Chondrocyte (in vitro differentiated cells): ENCODE measurements at regions not wholly inside any gene's neighbourhood (a gene's known extent, or its start where the extent isn't known, plus 50 kb on each side); places are given as distances from the start of the nearest gene placed in this dataset.
"Not testable (repeated sequence)": the region's sequence is repeated elsewhere in the genome, so short reads cannot be mapped to it uniquely, and the experiment has no call there.

Source experiments
- DNase-seq: peaks from one replicate; pipeline ENCODE4 v3.0.0; 2021; ENCODE audit warnings: mixed read lengths, low spot score
- H3K27ac Mint-ChIP-seq: one replicate; pipeline ENCODE4 v1.8.0; 2021; ENCODE audit warnings: mild to moderate bottlenecking, moderate library complexity, mixed read lengths; ENCODE audit not compliant: unreplicated experiment
- H3K27me3 Mint-ChIP-seq: 2 replicates; pipeline ENCODE4 v1.8.0; 2021; ENCODE audit warnings: low read depth, mixed read lengths
- H3K36me3 Mint-ChIP-seq: 2 replicates; pipeline ENCODE4 v1.8.0; 2021; ENCODE audit warnings: low read depth, mixed read lengths
- H3K4me1 Mint-ChIP-seq: 2 replicates; pipeline ENCODE4 v1.8.0; 2021; ENCODE audit warnings: low read depth, mild to moderate bottlenecking, mixed read lengths
- H3K4me3 Mint-ChIP-seq: one replicate; pipeline ENCODE4 v1.8.0; 2021; ENCODE audit warnings: mild to moderate bottlenecking, moderate library complexity, mixed read lengths; ENCODE audit not compliant: unreplicated experiment
- H3K9me3 Mint-ChIP-seq: 2 replicates; pipeline ENCODE4 v1.8.0; 2021; ENCODE audit warnings: low read depth, mixed read lengths
- TF ChIP-seq, protein P1 (sequence below): fragments of 200-600 bp; sonication (generic); IDR thresholded peaks from 2 replicates; pipeline ENCODE4 v1.5.0; 2021; ENCODE audit warnings: antibody characterized with exemption, mild to moderate bottlenecking, moderate library complexity

DNA sequence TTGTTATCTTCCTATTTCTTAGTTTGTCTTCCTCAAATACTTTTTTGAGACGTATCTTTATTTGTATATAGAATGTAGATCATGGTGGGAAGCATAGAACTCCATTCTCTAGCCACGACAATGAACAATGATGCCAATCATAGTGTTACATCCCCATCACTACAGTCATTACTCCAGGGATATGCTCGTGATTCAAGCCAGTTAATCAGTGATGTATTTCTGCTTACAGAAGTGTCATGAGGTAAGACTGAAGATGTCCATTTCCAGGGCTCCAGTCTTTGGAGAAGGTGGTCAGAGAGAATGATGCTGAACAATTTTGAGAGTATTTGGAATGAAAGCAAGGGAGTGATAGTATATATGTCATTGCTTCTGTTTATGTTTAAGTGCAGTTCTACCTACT, 777.2 kb upstream of the TMEFF2 start:
- Mint-ChIP-seq H3K4me1 (no peaks in the 10 kb centered on the region), H3K9me3 (no peaks in the 10 kb centered on the region), H3K27ac (no peak overlapping the region), H3K4me3 (no peak overlapping the region), H3K36me3 (no peaks in the 10 kb centered on the region), H3K27me3 (peaks cover 1% of the 10 kb centered on the region)
- TF ChIP-seq, protein P1, sequence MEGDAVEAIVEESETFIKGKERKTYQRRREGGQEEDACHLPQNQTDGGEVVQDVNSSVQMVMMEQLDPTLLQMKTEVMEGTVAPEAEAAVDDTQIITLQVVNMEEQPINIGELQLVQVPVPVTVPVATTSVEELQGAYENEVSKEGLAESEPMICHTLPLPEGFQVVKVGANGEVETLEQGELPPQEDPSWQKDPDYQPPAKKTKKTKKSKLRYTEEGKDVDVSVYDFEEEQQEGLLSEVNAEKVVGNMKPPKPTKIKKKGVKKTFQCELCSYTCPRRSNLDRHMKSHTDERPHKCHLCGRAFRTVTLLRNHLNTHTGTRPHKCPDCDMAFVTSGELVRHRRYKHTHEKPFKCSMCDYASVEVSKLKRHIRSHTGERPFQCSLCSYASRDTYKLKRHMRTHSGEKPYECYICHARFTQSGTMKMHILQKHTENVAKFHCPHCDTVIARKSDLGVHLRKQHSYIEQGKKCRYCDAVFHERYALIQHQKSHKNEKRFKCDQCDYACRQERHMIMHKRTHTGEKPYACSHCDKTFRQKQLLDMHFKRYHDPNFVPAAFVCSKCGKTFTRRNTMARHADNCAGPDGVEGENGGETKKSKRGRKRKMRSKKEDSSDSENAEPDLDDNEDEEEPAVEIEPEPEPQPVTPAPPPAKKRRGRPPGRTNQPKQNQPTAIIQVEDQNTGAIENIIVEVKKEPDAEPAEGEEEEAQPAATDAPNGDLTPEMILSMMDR = no peak
- DNase-seq = no peak

DNA sequence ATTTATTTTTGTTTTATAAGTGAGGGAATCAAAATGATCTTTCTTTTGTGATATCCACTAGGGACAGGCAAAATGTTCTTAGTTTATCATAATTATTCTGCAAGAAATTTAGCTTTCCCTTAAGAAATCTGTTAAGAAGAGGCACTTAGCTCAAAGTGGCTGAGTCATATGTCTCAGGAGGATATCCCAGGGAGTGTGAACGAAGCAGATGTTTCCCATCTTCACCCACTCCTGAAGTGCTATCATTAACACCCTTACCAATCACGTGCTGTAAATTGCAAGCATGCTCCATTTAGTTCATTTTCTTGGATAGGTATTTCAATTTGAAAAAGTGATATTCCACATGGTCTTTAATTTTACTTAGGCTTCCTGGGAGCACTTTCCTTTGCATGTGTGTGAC, 774.3 kb upstream of the TMEFF2 start:
- no peak for DNase-seq
- H3K27ac Mint-ChIP-seq = no peak overlapping the region
- H3K36me3 Mint-ChIP-seq = no peaks in the 10 kb centered on the region
- H3K27me3 Mint-ChIP-seq = peaks cover 1% of the 10 kb centered on the region
- no peaks in the 10 kb centered on the region for H3K4me1 Mint-ChIP-seq
- TF ChIP-seq, protein P1 = no peak
- no peaks in the 10 kb centered on the region for H3K9me3 Mint-ChIP-seq
- no peak overlapping the region for H3K4me3 Mint-ChIP-seq

DNA sequence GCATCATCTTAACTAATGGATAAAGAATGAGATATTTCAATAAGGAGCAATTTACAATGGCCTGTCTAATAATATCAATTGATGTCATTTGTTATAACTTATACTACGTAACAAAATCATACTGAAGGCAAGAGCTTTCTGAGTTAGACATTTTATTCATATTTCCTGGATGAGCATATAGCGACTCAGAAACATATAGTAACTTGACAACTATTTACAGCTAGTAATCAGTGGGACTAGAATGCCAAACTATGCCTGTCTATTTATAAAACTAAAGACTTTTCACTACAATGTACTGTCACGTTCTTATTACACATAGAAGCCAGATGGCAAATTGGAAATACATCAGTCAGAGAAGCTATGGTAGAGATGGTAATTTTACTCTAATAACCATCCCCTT, 766.2 kb upstream of the TMEFF2 start:
- Mint-ChIP-seq H3K9me3 (no peaks in the 10 kb centered on the region), H3K4me1 (no peaks in the 10 kb centered on the region), H3K27ac (no peak overlapping the region), H3K36me3 (no peaks in the 10 kb centered on the region), H3K4me3 (no peak overlapping the region), H3K27me3 (no peaks in the 10 kb centered on the region)
- TF ChIP-seq, protein P1 = no peak
- DNase-seq = no peak

DNA sequence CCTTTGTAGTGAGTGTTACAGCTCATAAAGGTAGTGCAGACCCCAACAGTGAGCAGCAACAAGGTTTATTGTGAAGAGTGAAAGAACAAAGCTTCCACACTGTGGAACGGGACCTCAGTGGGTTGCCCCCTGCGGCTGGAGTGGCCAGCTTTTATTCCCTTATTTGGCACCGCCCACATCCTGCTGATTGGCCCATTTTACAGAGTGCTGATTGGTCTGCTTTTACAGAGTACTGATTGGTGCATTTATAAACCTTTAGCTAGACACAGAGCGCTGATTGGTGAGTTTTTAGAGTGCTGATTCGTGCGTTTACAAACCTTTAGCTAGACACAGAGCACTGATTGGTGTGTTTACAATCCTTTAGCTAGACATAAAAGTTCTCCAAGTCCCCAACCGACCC, 763.9 kb upstream of the TMEFF2 start:
- H3K36me3 Mint-ChIP-seq, H3K4me1 Mint-ChIP-seq: not testable (repeated sequence)

DNA sequence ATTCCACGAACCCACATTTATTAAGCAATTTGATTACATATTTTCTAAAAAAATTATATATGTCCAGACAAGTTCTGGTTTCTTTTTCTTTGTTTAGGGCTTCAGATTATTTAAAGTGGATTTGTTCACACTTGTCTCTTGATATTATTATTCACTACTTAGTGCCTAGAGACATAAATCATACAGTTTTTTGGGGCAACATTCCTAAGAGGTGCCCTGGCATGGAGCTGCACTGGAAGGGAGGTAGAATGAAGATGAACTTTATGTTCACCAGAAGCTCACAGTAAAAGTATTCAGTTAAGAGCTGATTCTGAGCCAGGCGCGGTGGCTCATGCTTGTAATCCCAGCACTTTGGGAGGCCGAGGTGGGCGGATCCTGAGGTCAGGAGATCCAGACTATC, 762.7 kb upstream of the TMEFF2 start:
- Mint-ChIP-seq H3K4me3 (no peak overlapping the region), H3K27ac (no peak overlapping the region), H3K27me3 (no peaks in the 10 kb centered on the region), H3K9me3 (no peaks in the 10 kb centered on the region), H3K36me3 (no peaks in the 10 kb centered on the region), H3K4me1 (no peaks in the 10 kb centered on the region)
- DNase-seq = no peak
- TF ChIP-seq, protein P1 = no peak

More for the DNA sequence above, 763.9 kb upstream of the TMEFF2 start:
- H3K4me3 Mint-ChIP-seq, H3K27me3 Mint-ChIP-seq, DNase-seq, H3K9me3 Mint-ChIP-seq, H3K27ac Mint-ChIP-seq: not testable (repeated sequence)

DNA sequence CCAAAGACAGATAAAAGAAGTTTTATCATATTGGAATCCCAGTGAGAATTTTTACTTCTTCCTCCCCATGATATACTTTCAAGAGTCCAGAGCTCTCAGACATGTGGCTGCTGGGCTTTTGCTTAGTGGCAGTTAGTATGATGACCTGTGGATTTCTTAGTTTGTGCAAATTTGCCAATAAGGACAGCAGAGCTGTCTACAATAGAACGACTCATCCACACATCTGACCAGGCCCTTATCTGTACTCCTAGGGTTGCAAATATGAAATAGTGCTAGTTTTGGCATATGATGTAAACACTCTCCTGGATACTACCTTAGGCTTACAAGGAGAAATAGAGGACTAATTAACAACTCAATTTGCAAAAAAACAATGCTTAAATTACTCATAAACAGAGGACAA, 758.4 kb upstream of the TMEFF2 start:
- H3K9me3 Mint-ChIP-seq = no peaks in the 10 kb centered on the region
- H3K36me3 Mint-ChIP-seq = no peaks in the 10 kb centered on the region
- no peak overlapping the region for H3K27ac Mint-ChIP-seq
- TF ChIP-seq, protein P1 = no peak
- no peak for DNase-seq
- no peaks in the 10 kb centered on the region for H3K4me1 Mint-ChIP-seq
- no peak overlapping the region for H3K4me3 Mint-ChIP-seq
- no peaks in the 10 kb centered on the region for H3K27me3 Mint-ChIP-seq
